Fibroblast of gingiva (primary cell): ENCODE measurements at regions not wholly inside any gene's neighbourhood (a gene's known extent, or its start where the extent isn't known, plus 50 kb on each side); places are given as distances from the start of the nearest gene placed in this dataset.

Experiments
- DNase-seq: peaks from one replicate; pipeline ENCODE4 v3.0.0-alpha.2; 2011; ENCODE audit warnings: low read depth

DNA sequence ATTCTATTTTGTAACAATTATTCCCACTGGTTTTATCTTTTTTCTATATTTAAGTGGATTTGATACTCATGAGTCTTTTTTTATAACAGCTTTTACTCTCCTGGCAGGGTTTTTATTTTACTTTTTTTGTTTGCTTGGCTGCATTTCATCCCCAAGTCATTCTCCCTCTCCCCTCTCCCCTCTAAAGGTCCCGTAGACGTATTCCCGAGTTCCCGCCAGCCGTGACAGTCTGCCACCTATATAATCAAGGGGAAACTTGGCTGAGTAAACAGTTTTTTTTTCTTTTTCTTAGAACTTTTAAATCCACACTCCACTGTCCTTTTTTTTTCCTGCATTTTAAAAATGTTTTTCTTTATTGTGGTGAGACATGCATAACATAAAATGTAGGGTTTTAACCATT, 433.1 kb upstream of the HS6ST1 start:
- no peak for DNase-seq

DNA sequence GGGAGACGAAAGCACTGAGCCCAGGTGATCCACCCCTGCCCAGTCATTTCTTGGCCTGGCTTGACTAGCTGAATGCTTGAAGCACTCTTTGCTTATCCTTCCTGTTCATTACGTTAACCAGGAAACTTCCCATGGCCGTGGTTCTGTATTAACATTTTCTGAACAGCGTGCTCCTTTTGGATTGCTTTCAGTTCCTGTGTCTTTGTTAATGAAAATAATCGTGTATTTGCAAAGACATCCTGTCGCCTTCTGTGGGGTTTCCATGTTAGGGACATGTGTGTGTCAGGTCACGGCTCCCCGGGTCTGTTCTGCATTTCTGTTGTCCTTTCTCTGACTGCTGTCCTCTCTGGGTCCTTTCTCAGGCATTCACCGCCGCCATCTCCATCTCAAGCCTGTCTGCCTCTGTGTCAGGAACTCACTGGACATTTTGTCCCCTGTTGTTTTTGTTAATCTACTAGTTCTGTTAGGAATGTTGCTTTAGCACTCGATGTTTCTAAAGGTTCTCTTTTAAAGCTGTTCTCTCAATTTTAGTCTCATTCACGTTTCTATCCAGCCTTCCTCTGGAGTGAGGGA, 434.1 kb upstream of the HS6ST1 start:
- DNase-seq: no peak

GRCh38 chr2:128753321-128753720, 434.7 kb upstream of the HS6ST1 start:
- DNase-seq: no peak

DNA sequence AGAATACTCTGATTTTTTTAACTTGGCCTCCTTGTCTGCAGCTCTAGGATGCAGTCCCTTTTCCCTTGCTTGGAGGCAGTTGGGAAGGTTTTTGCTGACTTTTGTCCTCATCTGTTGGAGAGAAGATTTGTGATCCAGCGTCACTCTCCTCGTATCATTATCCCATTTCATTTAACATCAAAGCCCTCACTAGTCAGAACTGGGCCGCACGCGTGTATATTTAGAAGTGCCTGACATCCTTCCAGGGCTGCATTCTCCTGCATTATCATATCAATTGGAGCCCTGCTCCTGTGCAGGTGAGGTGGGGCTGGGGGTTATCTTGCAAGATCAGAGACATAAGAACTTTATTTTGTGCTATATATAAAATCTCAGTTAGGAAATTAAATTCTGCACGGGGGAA, 435.1 kb upstream of the HS6ST1 start:
- DNase-seq: no peak

GRCh38 chr2:128754246-128754724, 435.6 kb upstream of the HS6ST1 start:
- DNase-seq: no peak

GRCh38 chr2:128755695-128756364, 437.2 kb upstream of the HS6ST1 start:
- DNase-seq: no peak

GRCh38 chr2:128756365-128756717, 437.7 kb upstream of the HS6ST1 start:
- no peak for DNase-seq

GRCh38 chr2:128765811-128766210, 447.1 kb upstream of the HS6ST1 start:
- DNase-seq: no peak

DNA sequence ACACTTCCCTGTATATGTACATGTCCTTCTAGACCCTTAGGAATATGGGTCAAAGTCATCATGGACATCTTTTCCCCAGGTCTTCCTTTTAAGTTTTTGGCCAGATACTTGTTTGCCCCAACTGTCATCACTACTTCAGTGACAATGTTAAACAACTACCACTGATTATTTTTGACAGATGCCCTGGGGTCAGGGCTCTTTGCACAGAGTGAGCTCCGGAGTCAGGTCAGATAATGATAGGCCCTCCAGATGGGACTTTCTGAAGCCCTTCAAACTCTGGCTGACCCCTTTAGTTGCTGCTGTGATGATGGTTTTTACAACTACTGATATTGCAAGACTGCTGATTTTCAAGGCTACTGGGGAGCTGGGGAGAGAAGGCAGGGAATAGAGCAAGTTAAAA, 449.4 kb upstream of the HS6ST1 start:
- no peak for DNase-seq

- DNase-seq: no peak
Observed at GRCh38 chr2:128769457-128770142, 450.9 kb upstream of the HS6ST1 start.

DNA sequence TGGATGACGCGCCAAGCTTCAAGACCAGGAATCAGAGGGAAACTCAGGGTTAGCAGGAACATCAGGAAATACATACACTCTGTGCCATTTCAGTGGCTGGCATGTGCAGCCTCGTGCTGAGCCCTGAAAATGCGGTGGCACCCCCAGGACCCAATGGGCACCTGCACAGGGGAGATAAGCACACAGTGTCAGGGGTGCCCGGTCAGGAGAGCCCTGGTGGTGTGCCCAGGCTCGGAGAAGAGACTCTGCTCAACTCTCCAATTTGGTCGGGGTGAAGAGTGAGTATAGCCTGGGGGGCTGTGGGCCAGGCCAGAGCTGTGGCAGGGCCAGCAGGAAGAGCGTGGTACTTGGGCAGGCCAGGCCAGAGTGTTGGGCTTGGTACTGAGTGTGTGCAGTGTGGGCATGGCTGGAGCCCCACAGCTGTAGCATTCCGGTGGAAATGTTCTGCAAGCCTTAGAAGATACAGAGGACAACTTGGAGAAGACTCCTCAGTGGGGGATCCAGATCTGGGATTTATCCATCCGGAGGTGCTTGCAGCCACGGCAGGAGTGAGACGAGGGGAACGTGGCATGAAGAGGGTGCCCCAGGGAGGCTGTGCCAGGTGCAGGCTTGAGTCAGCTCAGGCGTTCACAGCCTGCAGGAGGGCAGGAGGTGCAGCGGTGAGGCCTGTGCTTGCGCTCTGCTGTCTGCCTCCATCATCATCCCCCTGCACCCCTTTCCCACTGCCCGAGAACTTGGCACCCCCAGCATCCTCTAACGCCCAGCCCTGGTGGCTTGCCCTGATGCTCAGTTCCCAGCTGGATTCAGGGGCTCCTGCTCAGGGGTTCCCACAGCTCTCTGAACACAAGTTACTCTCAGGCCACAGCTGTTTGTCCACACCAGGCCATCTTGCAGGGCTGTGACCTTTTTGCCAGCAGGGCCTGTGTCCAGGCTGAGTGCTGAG, 451.7 kb upstream of the HS6ST1 start:
- no peak for DNase-seq

DNA sequence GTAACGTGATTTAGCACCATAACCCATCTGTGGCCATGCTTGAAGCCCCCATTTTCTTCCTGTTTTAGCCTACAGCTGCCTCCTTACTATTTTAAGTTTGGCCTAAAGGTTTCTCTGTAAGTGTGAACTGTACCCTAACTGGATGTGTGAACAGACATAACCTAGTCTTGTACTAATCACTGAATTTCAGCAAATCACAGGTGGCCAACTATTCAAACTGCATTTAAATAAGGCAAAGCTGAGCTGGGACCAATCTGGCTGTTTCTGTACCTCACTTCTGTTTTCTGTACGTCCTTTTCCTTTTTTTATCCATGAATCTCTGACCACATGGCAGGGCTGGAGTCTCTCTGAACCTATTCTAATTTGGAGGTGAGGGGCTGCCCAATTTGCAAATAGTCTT, 452.7 kb upstream of the HS6ST1 start:
- no peak for DNase-seq

DNA sequence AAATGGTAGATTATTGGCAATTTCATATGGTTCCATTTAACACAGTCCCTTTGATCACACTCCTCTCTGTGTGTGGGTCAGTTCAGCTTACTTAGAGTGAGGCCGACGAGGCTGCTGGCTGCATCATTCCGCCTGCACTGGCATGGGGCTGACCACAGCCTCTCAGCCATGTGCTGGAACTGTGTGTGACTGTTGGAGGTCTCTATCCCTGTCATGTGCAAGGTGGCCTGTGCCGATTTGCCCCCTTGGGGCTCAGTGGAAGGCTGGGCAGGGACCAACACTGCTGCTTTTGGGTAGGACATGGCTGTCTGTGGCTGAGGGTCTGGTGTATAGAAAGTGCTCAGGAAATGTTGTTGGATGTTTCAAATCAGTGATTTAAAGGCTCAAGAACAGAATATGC, 454.0 kb upstream of the HS6ST1 start:
- DNase-seq: no peak

GRCh38 chr2:128773641-128774319, 455.1 kb upstream of the HS6ST1 start:
- DNase-seq: no peak

GRCh38 chr2:128774320-128775216, 455.9 kb upstream of the HS6ST1 start:
- no peak for DNase-seq

GRCh38 chr2:128775217-128775913, 456.7 kb upstream of the HS6ST1 start:
- DNase-seq: no peak

DNA sequence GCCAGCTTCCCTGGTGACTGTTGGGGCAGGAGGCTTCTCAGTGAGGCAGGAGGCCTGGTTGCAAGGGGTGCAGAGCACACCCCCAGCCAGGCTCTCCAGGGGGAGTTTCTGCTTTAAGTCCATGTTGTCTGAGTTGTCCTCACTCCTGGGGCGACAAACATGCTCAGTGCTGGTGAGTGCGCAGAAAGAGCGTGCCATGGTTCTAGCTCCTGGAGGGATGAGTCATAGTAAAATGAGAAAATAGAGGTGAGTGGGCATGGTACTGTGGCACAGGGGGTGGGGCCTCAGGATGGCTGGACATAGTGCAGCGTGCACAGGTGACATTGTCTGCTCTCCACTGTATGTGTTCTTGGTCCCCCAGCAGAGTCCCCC, 457.2 kb upstream of the HS6ST1 start:
- no peak for DNase-seq

DNA sequence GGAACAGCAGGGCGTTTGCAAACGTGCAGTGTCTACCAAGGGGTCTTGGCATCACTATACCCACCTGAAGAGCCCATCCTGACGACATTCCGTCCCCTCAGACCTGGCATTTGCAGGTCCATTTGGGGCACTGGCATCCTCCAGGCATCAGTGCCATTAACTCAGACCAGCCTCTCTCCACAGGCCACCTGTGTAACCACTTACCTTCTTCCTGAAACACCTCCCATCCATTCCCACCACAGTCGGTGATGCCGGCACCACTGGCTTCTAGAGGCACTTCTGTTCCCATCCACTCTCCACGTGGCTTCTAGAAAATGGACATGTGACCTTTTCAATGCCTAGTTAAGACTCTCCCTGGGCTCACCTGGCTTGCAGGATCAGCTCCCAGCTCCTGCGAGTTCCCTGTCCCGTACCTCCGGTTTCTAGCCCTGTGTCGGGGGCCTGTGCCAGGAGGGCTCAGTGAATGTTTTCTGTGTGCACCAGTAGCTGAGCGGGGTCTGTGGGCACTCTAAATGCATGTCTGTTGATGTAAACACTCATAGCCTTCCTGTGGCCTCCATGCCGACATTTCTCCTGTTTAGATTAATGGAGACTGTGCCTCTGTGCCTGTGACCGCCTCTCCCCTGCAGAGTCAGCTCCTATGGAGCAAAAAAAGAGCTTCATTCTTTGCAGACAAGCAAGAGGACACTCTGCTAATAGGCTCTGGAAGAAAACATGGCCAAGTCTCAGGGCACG, 458.0 kb upstream of the HS6ST1 start:
- no peak for DNase-seq

- no peak for DNase-seq
Observed at GRCh38 chr2:128777196-128778035, 458.7 kb upstream of the HS6ST1 start.
